ENCODE measurements at regions not wholly inside any gene's neighbourhood (a gene's known extent, or its start where the extent isn't known, plus 50 kb on each side); places are given as distances from the start of the nearest gene placed in this dataset.

GRCh38 chr1:87706779-87707228 is 378.1 kb downstream of the LMO4 start:
- no peak for TF ChIP-seq CTCF (IDR thresholded peaks at IDR 0.05)
- H3K36me3 Mint-ChIP-seq (ENCODE audit: low read depth): no peaks in the 10 kb centered on the region
- peaks cover 10% of the 10 kb centered on the region for H3K9me3 Mint-ChIP-seq
- DNase-seq: peak; percentile 37
- H3K27me3 Mint-ChIP-seq (ENCODE audit: insufficient read depth): no peaks in the 10 kb centered on the region; the same call in 1 of the 2 replicates
- peak overlapping the region; percentile 19; the same call in 1 of the 2 replicates for H3K4me3 Mint-ChIP-seq
- H3K27ac Mint-ChIP-seq: peak overlapping the region; percentile 16
- peaks cover 24% of the 10 kb centered on the region for H3K4me1 Mint-ChIP-seq (ENCODE audit: low read depth)

GRCh38 chr1:87707411-87707810 is 378.7 kb downstream of the LMO4 start:
- DNase-seq: no peak
- Mint-ChIP-seq H3K4me1 (ENCODE audit: low read depth) (peaks cover 30% of the 10 kb centered on the region), H3K4me3 (no peak overlapping the region), H3K36me3 (ENCODE audit: low read depth) (no peaks in the 10 kb centered on the region), H3K27me3 (ENCODE audit: insufficient read depth) (no peaks in the 10 kb centered on the region; the same call in 1 of the 2 replicates), H3K9me3 (peaks cover 4% of the 10 kb centered on the region), H3K27ac (no peak overlapping the region)
- TF ChIP-seq CTCF (IDR thresholded peaks at IDR 0.05): no peak

GRCh38 chr1:87712261-87713010 is 383.8 kb downstream of the LMO4 start:
- TF ChIP-seq CTCF (IDR thresholded peaks at IDR 0.05): no peak
- DNase-seq: no peak
- no peak overlapping the region for H3K4me3 Mint-ChIP-seq
- H3K9me3 Mint-ChIP-seq: no peaks in the 10 kb centered on the region
- no peak overlapping the region for H3K27ac Mint-ChIP-seq
- H3K27me3 Mint-ChIP-seq (ENCODE audit: insufficient read depth): no peaks in the 10 kb centered on the region; the same call in 1 of the 2 replicates
- H3K36me3 Mint-ChIP-seq (ENCODE audit: low read depth): no peaks in the 10 kb centered on the region
- H3K4me1 Mint-ChIP-seq (ENCODE audit: low read depth): peaks cover 9% of the 10 kb centered on the region; the same call in 1 of the 2 replicates

GRCh38 chr1:87714278-87714677 is 385.6 kb downstream of the LMO4 start:
- no peak for TF ChIP-seq CTCF (IDR thresholded peaks at IDR 0.05)
- DNase-seq: no peak
- no peaks in the 10 kb centered on the region for H3K9me3 Mint-ChIP-seq
- peaks cover 6% of the 10 kb centered on the region; the same call in 1 of the 2 replicates for H3K4me1 Mint-ChIP-seq (ENCODE audit: low read depth)
- H3K36me3 Mint-ChIP-seq (ENCODE audit: low read depth): no peaks in the 10 kb centered on the region
- H3K4me3 Mint-ChIP-seq: no peak overlapping the region
- H3K27ac Mint-ChIP-seq: no peak overlapping the region
- no peaks in the 10 kb centered on the region; the same call in 1 of the 2 replicates for H3K27me3 Mint-ChIP-seq (ENCODE audit: insufficient read depth)

GRCh38 chr1:87715052-87715451 is 386.4 kb downstream of the LMO4 start:
- no peak for DNase-seq
- peaks cover 6% of the 10 kb centered on the region; the same call in 1 of the 2 replicates for H3K4me1 Mint-ChIP-seq (ENCODE audit: low read depth)
- H3K36me3 Mint-ChIP-seq (ENCODE audit: low read depth): no peaks in the 10 kb centered on the region
- TF ChIP-seq CTCF (IDR thresholded peaks at IDR 0.05): no peak
- no peaks in the 10 kb centered on the region for H3K9me3 Mint-ChIP-seq
- no peak overlapping the region for H3K4me3 Mint-ChIP-seq
- no peaks in the 10 kb centered on the region; the same call in 1 of the 2 replicates for H3K27me3 Mint-ChIP-seq (ENCODE audit: insufficient read depth)
- no peak overlapping the region for H3K27ac Mint-ChIP-seq
